ENCODE measurements at regions not wholly inside any gene's neighbourhood (a gene's known extent, or its start where the extent isn't known, plus 50 kb on each side); places are given as distances from the start of the nearest gene placed in this dataset.
A peak's percentile ranks its signal among the peaks of the same experiment; 100 is the strongest.
"Not testable (repeated sequence)": the region's sequence is repeated elsewhere in the genome, so short reads cannot be mapped to it uniquely, and the experiment has no call there.

- DNase-seq, result no peak
Observed at GRCh38 chr1:18564676-18565075, 66.0 kb upstream of the PAX7 start.

DNA sequence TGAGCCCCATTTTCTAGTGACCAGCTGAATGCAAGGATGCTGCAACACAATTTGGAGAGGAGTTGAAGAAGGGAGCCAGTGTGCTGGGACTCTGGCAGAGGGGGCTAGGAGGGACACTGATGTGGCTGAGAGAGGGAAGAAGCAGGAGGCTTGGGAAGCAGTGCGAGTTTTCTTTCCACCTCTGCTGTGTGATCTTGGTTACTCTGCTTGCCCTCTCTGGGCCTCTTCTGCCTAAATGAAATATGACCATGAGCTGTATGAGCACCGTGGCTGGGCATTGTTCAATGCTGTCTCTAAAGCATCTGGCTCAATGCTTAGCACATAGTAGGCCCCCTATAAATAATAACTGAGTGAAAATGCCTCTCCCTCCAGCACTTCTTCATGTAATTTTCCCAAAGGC lies 65.3 kb upstream of the PAX7 start:
- no peak for DNase-seq

- DNase-seq, result no peak
Observed at GRCh38 chr1:18568489-18568888, 62.2 kb upstream of the PAX7 start.

- no peak for DNase-seq
Observed at GRCh38 chr1:18569251-18569650, 61.4 kb upstream of the PAX7 start.

DNA sequence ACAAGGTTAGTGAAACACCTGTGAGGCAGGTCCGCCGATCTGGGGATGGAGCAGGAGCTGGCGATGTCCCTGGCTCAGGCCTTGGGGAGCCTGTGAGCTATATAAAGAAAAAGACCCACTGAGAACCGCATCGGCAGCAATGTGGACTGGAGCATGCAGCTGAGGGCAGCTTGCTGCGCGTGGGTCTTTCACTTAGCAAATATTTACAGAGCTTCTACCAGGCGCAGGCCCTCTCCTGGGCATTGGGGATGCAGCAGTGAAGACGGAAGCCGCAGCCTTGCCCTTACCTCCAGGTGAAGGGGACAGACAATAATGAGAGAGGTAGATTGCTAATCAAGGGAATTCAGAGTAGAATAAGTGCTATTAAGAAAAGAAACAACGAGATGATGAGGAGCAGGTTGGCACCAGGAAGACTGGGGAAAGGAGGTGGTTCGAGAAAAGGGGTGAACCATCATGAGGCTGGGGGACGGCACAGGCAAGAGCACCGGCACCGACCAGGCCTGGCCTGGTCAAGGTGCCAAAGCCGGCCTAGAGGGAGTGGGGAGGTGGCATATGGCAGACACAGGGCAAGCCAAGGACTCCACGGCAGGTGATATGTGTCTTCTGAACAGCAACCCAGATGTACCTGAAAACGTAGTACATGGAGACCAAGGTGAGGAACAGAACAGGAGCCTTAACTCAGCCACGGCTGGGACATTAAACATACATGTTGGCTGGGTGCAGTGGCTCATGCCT lies 60.7 kb upstream of the PAX7 start:
- DNase-seq, result no peak

DNA sequence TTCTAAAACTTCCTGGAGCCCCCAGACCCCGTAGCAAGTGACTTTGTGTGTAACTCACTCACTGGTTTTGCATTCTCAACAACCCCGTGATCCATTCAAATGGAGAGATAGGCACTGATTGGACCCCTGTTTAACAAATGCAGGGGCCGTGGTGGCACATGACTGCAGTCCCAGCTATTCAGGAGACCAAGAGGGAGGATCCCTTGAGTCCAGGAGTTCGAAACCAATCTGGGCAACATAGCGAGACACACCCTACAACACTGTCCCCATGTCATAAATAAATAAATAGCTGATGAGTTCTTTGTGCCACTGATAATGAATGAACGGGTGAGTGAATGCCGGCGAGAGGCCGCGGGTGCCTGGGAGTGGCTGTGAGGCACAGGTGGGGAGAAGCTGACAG lies 59.4 kb upstream of the PAX7 start:
- DNase-seq, result no peak

DNA sequence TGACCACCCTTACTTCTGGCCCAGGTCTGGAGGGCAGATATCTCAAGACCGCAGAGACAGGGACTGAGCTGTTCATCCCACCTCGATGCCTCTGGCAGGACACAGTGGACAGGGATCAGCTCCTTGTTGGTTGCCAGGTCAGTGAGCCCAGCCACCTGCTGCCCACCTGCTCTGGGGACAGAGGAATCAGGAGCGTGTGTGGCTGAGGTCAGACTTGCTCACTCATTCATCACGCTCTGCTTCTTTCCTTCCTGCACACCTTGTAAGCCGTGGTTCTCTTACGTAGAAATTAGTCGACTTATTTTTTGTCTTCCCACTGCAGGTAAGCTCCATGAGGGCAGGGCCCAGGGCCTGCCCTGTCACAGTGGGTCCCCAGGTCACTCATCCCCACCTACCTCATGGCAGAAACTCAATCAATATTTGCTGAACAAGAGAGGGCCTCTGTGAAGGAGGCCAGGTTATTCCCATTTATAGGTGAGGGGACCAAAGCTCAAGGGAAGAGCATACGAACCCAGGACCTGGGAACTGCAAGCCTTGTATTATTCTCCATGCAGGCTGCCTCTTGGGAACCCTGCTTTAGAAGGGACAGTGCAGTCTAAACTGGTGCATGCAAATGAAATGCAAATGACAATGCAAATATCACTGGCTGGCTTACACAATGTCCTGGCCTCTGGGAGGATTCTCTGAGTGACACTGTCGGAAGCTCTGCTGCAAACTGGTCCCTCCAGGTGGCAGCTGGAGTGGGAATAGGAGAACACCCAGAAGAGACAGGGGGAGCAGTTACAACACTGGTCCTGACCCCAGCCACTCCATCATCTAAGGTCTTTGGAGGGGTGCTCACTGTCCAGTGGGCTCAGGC lies 58.4 kb upstream of the PAX7 start:
- DNase-seq, result no peak

- DNase-seq, result no peak
Observed at GRCh38 chr1:18573170-18573569, 57.5 kb upstream of the PAX7 start.

DNA sequence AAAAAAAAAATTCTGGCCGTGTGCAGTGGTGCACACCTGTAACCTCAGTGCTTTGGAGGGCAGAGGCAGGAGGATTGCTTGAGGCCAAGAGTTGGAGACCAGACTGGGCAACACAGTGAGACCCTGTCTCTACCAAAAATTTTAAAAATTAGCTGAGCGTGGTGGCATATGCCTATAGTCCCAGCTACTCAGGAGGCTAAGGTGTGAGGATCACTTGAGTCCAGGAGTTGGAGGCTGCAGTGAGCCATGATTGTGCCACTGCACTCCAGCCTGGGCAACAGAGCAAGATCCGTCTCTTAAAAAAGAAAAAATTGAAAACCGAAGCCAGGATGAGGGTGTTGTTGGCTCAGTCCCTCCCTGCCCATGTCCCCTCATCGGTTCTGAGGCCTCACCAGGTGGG lies 55.9 kb upstream of the PAX7 start:
- no peak for DNase-seq

GRCh38 chr1:18575620-18576019 lies 55.0 kb upstream of the PAX7 start:
- DNase-seq, result peak; percentile 21 to 31

GRCh38 chr1:18578271-18578670 lies 52.4 kb upstream of the PAX7 start:
- DNase-seq, result no peak

GRCh38 chr1:18579267-18579666 lies 51.4 kb upstream of the PAX7 start:
- DNase-seq, result not testable (repeated sequence)

DNA sequence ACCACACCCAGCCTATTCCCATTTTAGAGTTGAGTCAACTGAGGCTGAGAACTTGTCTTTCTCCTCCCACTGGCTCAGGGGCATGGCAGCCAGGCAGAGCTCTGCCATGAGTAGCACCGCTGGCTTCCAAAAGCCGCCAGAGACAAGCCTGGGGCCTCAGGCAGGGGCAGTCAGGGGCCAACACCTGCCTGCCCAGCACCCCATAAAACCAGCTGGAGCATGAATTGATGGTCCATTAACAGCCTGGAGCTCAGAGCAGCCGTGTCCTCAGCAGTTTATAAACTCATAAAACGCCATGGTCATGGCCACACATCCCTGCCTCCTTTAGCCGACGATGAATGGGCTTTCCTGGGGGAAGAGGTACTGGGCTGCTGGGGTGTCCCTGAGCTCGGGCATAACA lies 50.6 kb upstream of the PAX7 start:
- DNase-seq, result no peak

- DNase-seq, result no peak
Observed at GRCh38 chr1:18580691-18581419, 49.8 kb upstream of the PAX7 start.

All from CD4-positive, alpha-beta T cell treated with Interleukin-4 for 1 hour (primary cell).